Islet of Langerhans (tissue), 1 donor: ENCODE measurements at regions not wholly inside any gene's neighbourhood (a gene's known extent, or its start where the extent isn't known, plus 50 kb on each side); places are given as distances from the start of the nearest gene placed in this dataset.

Source experiments
- FAIRE-seq: peaks from one replicate; lab custom pipeline; 2011; peaks lifted over from hg19 to GRCh38; lab: Jason Lieb, UNC

- no peak for FAIRE-seq
Observed at GRCh38 chr9:108184009-108184408, 671.8 kb downstream of the ACTL7B start.

GRCh38 chr9:108182950-108183381 is 672.8 kb downstream of the ACTL7B start:
- FAIRE-seq: no peak

- FAIRE-seq: no peak
Observed at GRCh38 chr9:108182270-108182669, 673.5 kb downstream of the ACTL7B start.

- no peak for FAIRE-seq
Observed at GRCh38 chr9:108181441-108181840, 674.3 kb downstream of the ACTL7B start.

GRCh38 chr9:108180541-108180940 is 675.2 kb downstream of the ACTL7B start:
- FAIRE-seq: no peak

GRCh38 chr9:108178318-108178717 is 677.5 kb downstream of the ACTL7B start:
- no peak for FAIRE-seq

- no peak for FAIRE-seq
Observed at GRCh38 chr9:108168236-108168850, 678.8 kb upstream of the KLF4 start.

- no peak for FAIRE-seq
Observed at GRCh38 chr9:108167136-108167900, 677.7 kb upstream of the KLF4 start.

GRCh38 chr9:108166519-108166918 is 677.0 kb upstream of the KLF4 start:
- FAIRE-seq: no peak

- FAIRE-seq: no peak
Observed at GRCh38 chr9:108163321-108164005, 673.9 kb upstream of the KLF4 start.

- FAIRE-seq: no peak
Observed at GRCh38 chr9:108162664-108163063, 673.1 kb upstream of the KLF4 start.

- FAIRE-seq: no peak
Observed at GRCh38 chr9:108161503-108161902, 671.9 kb upstream of the KLF4 start.

- FAIRE-seq: no peak
Observed at GRCh38 chr9:108160706-108161355, 671.3 kb upstream of the KLF4 start.

- no peak for FAIRE-seq
Observed at GRCh38 chr9:108160039-108160438, 670.5 kb upstream of the KLF4 start.

- FAIRE-seq: no peak
Observed at GRCh38 chr9:108158236-108158995, 668.8 kb upstream of the KLF4 start.

GRCh38 chr9:108156270-108156998 is 666.9 kb upstream of the KLF4 start:
- no peak for FAIRE-seq

- FAIRE-seq: no peak
Observed at GRCh38 chr9:108153416-108153815, 663.8 kb upstream of the KLF4 start.

GRCh38 chr9:108150736-108151586 is 661.4 kb upstream of the KLF4 start:
- no peak for FAIRE-seq

- no peak for FAIRE-seq
Observed at GRCh38 chr9:108149326-108149725, 659.8 kb upstream of the KLF4 start.

- FAIRE-seq: no peak
Observed at GRCh38 chr9:108142504-108143201, 653.1 kb upstream of the KLF4 start.
